Stimulated activated CD8-positive, alpha-beta memory T cell treated with anti-CD3 and anti-CD28 coated beads, Interleukin-12 subunit alpha, Interleukin-12 subunit beta, amount 100 ng/mL, for 24 hours (primary cell): ENCODE measurements at regions not wholly inside any gene's neighbourhood (a gene's known extent, or its start where the extent isn't known, plus 50 kb on each side); places are given as distances from the start of the nearest gene placed in this dataset.
"Not testable (repeated sequence)": the region's sequence is repeated elsewhere in the genome, so short reads cannot be mapped to it uniquely, and the experiment has no call there.

Source experiments
- DNase-seq: peaks from one replicate; pipeline ENCODE4 v3.0.0-alpha.2; 2020; ENCODE audit errors: extremely low read depth

DNA sequence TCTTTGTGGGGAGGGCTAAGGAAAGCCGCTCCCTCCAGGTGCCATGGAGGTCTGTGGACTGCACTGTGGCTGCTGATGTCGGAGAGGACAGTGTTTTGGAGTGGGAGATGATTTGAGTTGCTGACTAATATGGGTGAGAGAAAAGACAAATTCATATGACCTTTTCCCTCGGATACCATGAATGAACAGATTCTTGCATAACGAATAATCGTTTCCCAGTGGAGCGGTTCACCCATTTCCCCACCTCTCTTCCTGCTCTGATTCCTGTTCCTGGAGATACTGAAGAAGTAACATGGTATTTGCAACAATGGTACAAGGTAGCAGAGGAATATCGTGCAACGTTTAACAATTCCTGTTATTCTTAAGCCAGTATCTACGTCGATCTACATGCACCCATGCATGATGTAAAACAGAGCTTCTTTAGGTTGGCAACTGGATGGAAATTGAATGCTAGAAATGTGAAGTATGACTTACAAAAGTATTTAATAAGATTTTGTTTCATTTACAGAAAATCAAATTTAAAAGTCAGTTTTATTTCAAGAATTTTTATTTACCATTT, 227.1 kb downstream of the TOMM20 start:
- DNase-seq: no peak

DNA sequence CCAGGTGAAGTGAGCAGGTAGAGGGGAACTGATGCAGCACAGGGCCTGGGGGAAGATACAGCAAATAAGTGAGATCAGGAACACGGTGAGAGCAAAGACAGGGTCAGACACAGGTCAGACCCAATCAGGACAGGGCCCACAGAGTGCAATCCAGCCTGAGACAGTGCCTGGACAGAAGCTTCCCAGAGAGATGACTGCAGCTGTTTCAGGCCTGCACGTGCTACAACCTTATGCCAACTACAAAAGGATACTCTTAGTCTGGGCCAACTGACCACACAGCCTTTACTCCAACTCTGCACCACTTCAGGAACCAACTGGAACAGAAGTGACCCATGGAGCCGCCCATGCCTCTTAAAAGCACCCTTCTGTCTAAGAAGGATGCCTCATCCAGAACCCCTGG, 228.0 kb downstream of the TOMM20 start:
- DNase-seq: no peak

DNA sequence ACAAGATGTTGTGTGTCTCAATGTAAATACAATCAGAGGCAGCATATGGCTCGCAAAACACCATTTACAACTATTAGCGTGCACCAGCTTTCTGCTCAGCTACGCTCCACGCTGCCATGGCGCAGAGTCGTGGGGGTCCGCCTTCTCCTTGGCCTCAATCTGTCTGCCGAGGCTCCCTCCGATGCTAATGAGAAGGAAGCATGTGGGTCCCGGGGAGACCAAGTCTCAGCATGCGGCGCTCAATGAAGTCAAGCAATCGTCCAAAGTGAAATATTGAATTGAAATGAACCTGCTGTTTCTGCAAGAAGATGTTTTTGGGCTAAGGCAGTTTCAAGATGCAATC, 228.9 kb downstream of the TOMM20 start:
- DNase-seq: no peak

DNA sequence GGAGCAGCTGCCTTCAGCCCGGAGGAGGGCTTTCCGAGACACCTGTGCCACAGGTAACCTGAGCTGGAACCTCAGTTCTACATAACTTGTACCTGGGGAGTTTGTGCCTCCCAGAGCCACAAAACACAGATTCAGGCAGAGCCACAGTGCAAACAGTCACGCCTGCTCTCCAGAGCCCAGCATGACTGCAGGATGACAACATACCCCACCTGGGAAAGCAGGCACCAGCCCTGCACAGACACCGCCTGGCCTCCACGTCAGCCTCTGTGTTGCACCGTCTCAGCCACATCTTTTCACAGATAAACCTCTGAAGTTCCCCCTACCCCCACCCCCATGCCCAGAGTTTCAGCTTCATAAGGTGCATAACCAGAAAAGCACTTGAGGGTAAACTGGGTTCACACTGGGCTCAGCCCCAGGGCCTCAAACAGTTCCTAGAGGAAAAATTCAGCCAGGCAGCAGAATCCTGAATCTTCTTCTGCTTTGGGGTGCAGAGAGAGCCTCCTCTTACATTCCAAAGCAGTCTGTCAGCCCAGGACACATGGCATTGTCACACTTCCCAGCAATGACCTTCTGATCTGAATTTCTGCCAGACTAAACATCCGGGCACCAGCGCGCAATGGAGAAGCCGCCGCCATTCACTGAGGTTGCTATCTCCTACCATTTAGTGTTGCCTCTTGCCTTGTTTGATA, 229.5 kb downstream of the TOMM20 start:
- no peak for DNase-seq

DNA sequence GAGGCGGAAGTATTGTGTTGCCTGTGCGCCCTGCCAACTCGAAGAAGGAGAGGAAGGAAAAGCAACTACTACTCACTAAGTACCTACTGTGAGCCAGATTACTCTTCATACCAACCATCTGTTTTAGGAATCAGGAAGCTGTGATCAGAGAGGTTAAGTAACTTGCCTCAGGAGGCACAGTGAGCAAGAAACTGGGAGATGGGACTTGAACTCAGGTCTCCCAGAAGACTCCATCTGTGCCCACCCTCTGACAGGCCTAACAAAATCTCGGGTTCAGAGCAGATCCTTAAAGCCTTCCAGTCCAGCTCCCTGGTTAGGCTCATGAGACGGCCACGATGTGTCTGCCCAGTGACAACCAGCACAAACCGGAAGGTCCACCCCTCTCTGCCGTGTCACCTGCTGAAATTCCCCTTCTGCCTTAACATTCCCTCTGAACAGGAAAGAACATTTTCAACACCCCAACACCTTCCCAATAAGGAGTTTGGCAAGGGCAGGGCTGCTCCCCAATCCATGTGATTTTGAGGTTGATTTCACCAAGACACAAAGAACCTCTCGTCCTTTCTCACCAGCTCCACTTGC, 230.1 kb downstream of the TOMM20 start:
- DNase-seq: no peak

DNA sequence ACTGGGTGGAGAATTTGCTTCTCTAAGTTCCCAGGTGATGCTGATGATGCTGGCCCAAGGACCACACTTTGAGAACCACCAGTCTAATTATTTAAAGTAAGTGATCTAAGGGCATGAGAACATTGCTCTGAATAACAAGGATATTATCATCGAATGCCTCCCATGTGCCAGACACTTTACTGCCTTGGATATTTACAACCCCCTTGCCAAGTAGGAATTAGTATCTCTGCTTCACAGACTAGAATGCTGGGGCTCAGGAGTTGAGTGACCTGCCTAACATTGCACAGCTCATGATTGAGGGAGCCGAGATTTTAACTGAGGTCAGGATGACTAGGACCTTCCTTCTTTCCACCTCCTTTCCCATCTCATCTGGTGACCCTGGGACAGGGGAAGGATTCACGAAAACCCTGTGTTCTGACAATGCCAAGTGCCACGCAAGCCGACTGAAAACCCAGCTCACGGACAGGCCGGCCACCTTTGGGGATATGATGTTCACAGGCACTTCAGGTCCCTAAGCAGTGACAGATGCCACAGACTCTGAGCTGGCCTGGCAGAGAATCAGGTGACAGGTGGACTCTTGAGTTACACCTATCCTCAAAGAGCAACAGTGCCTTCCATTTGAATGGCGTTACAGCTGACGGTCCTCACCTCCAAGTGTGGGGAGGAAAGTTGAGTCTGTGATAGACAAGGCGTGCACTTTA, 230.7 kb downstream of the TOMM20 start:
- DNase-seq: no peak

DNA sequence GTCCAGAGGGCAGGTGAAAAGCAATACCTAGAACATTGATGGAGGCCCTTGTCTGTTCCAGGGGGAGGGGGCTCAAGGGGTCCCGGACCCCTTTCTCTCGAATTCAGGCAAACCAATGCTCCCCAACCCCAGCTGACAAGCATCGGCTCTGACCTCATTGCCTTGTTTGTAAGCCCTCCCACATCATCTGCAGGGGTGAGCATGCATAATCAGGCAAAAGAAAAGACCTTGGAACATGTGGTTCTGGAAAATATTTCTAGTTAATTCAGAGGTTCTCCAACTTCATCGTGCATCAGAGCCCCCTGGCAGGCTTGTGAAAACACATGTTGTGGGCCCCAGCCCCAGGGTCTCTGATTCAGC, 231.3 kb downstream of the TOMM20 start:
- DNase-seq: no peak

DNA sequence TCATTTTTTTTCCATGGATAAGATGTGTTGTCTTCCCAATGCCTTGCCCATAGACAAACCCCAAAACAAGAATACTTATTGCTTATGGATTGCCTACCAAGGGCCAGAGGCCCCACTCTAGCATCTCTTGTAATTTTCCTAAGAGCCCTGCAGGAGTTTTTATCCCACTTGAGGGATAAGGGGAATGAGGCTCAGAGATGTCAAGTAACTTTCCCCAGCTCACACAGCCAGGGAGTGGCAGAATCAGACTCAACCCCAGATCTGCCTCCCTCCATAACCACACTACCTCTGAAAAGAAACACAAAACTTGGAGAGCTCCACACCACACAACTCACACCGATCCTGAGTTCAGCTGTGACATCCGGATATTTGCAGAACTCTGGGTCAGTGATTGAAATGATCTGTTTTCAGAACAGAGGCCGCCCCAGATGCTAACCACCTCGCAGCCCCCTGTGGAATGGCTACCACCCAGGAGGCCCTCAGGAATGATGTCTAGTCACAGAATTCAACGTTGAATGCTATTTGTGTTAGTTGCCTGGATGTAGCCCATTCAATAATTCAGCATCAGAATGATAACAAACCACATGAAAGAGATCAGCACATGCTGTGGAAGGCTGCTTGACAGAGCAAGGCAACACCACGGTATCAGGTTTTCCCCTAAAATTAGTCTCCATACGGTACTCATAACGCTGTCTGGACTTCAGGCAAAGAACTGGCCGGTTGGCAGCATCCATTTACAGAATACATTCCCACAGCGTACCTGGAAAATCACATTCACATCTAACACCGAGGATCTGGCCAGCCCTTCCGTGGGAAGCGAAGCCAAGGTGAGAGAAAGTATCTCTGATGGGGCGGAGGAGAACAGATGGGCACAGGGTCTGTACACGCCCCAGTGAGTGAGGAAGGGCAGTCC, 231.9 kb downstream of the TOMM20 start:
- DNase-seq: no peak

DNA sequence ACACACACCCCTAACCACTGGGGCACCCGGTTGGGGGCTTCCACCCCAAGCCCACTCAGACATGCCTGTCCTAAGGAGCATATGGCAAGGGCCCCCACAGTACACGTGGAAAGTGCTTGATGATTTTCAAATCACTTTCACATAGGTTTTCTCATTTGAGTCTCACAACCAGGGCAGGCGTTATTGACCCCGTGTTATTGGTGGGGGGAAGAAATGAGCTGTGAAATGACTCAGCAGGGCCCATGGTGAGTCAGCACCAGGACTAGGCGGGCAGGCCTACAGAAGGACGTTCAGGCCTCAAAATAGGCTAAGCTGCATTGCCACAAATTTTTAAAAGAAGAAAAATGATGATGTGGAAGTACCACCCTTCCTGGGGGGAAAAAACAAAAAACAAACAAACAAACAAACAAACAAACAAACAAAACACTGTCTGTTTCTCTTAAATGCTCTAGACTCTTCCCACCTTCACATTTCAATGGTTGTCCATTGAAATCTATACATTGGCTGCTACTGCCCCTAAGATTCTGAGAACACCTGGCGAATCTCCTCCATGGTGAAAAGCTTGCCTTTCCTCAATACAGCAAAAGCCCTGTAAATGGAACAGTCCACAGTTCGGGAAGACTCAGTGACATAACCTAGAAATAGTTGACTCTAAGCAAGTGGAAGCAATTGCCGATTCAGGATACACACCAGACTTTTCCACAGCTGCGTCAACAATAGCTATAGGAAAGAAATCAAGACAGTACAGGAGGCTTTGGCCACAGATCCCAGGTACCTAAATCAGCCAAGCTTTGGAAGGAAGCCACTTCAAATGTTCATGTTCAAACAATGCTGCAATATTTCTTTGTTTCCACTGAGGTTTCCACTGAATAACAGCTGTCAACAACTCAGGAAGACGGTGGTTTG, 234.7 kb downstream of the TOMM20 start:
- no peak for DNase-seq

DNA sequence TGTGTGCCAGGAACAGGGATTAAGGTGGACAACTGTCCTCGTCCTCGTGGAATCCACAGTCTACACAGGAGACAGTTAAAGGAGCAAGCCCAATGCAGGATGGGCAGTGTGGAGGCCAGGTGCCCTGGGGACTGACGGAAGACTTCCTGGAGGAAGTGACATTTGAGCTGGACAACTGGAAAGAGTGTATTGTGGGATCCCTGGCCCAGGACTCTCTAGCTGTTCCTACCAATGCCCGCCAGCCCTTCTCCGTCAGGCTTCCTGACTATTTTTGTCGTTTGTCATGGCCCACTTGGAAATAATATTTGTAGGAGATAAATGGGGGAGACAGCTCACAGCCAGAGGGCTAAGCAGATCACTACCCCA, 235.3 kb downstream of the TOMM20 start:
- DNase-seq: no peak

DNA sequence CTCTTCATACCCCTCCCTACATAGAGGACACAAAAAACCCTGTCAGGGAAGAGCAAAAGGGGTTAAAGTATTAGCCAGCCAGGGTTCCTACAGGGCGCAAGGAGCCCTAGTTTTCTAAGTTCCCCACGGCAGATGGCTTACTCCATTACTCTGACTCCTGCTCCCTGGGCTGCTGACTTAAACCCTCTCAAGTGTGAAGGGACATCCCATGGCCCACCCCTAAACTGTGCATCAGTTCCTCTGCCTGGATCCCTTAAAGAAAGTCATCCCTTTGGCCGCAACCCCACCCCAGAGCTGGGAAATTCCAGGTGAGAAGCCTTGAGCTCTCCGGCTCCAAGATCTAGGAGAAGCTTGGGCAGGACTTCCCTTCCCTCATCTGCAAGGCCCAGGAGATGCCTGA, 236.0 kb downstream of the TOMM20 start:
- DNase-seq: no peak

DNA sequence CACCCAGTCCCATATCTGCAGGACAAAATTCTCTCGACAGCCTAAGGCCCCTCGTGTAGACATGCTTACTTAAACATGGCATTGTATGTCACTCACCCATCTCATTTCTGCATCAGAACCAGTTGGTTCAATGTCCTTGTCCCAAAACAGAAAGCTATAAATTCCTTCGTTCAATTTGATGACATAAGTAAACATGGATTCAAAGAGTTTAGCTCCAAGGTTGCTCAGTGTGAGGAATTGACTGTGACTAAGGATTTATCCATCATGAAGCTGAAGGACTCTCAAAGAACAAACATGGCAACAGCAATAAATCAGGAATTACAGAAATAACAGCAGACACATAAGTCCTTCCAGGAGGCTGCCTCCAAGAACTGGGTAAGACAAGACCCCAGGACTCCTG, 237.2 kb downstream of the TOMM20 start:
- no peak for DNase-seq

DNA sequence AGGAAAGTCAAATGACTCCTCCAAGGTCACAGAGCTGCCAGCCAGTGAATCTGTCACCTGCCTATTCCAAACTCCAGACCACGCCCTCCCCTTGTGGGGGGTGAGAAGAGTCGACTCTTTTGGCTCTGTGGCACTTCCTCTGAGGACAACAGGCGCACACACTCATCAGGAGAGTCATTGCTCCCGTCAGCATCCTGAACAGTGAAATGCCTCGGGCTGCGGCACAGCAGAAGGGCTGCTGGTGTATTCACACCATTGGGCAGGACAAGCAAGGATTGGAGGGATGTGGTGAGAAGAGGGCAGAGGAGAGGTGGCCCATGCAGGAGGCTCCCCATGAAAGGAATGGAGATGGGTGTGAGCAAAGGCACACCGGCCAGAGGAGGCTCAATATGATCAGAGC, 239.0 kb downstream of the TOMM20 start:
- no peak for DNase-seq

DNA sequence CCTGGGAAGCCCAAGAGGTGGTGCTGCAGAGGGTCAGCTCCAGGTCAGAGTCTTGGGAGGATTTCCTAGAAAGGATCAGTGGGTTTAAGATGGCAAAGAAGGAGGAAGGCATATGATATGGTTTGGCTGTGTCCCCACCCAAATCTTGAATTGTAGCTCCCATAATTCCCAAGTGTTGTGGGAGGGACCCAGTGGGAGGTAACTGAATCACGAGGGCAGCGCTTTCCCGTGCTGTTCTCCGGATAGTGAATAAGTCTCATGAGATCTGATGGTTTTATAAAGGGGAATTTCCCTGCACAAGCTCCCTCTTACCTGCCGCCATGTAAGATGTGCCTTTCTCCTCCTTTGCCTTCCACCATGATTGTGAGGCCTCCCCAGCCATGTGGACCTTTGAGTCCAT, 240.4 kb downstream of the TOMM20 start:
- DNase-seq: not testable (repeated sequence)

DNA sequence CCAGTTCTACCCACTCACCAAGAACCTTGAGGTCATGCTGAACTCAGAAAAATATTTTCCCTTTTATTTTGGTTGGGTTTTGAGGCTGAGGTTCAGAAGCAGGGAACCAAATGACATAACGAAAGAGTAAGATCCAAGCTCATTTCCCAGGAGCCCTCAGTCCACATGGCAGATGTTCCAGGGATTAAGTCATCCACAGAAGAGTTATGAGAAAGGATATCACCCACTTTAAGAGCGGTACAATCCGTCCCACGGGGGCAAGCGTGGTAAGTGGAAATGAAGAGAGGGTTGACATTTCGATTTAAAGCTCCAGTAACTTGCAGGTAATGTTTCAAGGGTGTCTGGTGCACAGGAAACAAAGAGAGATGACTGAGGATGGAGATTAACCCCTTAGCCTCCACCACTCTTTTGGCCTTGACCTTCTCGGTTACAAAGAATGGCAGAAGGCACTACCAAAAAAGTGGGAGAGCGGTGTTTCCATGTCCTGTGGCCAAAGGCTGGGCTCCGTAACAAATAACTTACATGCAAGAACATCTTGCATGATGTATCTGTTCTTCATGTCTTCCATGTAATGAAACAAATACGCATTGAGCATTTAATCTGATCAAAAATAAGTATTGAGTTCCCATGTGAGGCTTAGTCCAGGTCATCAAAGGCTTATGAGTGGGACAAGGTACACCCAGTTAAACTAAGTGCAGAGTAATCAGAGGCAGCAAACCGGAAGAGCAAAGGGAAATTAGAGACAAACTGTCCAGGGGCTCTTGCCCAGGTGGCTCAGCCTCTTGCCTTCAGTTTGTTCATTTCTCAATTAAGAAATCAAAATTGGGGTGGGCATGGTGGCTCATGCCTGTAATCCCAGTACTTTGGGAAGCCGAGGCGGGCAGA, 241.4 kb downstream of the TOMM20 start:
- DNase-seq: no peak

DNA sequence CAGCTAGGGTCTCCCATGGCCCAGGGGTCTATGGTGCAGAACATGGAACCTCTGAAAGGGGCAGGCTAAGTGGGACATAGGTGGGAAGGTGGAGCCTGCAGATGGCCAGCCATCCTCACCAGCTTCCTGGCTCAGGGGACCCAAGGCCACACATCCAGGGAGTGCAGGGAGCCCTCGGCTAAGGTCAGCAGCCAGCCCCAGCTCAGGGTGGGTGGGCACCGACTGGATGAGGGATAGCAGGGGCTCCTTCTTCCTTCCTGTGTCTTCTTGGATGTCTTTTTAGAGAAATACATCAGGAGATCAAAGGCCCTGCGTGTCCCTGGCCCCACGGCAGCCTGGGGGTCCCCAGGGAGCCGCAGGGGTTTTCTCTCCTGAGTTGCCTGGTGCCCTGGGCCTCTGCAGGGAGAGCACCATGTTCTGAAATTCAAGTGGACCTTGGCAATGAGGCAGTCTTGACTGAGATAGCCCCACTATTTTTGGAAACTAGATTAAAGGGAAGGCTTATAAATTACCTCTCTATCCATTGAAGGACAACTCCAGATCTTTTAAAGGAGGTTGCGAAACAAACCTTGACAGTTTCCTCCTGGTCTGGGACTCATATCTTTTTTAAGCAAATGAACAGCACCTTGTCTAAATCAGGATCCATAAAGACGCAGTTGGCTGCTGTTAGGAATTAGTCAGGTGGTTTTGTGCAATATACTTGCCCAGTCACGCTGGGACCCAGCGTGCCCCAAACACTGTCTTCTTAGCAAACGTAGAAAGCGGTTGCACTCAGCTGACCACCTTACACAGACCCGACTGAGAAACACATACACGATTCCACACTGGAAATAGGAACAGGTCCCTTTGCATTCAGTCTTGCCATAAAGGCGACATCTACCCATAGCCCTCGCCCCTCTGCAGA, 242.3 kb downstream of the TOMM20 start:
- no peak for DNase-seq

DNA sequence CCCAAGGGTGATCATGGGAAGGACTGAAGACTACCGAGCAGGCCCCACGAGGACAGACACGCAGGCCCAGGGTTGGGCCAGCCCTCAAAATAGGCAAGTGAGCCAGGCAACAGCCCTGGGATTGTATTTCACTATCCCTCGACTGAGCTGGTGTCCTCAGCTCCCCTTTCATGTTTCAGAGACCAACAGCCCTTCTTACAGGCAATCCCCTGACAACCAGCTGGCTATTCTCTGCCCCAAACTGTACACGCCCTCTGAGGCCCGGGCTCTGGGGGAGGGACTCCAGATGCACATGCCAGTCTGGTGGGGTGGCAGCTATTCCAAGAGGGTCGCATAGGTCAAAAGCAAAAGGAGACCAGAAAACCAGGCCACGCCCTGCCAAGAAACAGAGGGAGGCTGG, 243.0 kb downstream of the TOMM20 start:
- no peak for DNase-seq

DNA sequence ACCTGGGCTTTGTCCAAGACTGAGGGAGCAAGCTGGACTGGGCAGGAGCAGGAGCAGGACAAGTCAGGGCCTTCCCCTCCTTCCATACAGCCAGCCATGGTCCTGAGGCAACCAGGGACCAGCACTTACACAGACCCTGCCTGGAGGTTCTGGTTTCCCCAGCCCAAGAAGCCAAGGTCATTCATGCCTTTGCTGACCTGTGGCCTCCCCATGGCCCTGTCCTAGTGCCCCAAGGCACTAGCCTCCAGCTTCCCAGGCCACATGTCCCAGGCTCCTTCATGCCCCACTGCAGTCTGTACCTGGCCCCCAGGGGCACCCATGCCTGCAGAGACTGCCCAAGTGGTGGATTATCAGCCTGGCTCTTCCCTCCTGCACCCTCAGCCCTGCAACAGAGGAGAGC, 243.9 kb downstream of the TOMM20 start:
- no peak for DNase-seq

DNA sequence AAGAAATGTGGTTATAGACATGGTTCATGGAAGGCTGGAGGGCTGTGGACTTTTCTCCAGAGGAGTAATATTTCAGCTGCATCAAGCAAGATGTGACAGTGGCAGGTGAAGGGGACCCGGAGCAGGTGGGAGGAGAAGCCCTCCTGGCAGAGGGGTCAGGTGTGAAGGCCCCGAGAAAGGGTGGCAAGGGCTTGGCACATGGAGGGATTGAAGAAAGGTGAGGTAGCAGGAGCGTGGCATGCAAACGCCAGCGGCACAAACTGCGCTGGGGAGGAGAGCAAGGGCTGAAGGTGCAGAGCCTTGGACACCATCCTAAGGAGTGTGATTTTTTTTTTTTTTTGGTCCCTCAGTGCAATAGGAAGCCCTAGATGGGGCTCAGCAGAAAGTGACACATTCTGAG, 244.6 kb downstream of the TOMM20 start:
- no peak for DNase-seq
